HG02763 (cell line): ENCODE measurements at regions not wholly inside any gene's neighbourhood (a gene's known extent, or its start where the extent isn't known, plus 50 kb on each side); places are given as distances from the start of the nearest gene placed in this dataset.
"Not testable (repeated sequence)": the region's sequence is repeated elsewhere in the genome, so short reads cannot be mapped to it uniquely, and the experiment has no call there.

Source experiments
- ATAC-seq: cut with Tn5 transposase; IDR thresholded peaks from one replicate; pipeline ENCODE4 v1.9.1; 2021; ENCODE audit warnings: mild to moderate bottlenecking, moderate library complexity; ENCODE audit not compliant: unreplicated experiment

- ATAC-seq: no peak
These were observed 63.8 kb upstream of the ABHD2 start for GRCh38 chr15:89024418-89024817.

DNA sequence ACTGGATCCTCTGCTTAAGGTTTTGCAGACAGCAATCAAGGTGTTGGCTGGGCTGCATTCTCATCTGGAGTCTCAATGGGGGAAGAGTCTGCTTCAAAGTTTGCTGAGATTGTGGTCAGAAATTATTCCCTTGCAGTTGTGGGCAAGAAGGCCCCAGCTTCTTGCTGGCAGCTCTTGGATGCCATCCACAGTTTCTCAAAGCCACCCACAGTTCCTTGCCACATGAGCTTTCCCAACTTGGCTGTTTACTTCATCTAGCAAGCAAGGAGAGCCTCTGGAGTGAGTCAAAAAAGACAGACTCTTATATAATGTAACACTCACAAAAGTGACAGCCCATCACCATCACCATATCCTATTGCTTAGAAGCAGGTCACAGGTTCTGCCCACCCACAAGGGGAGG, 62.1 kb upstream of the ABHD2 start:
- no peak for ATAC-seq

DNA sequence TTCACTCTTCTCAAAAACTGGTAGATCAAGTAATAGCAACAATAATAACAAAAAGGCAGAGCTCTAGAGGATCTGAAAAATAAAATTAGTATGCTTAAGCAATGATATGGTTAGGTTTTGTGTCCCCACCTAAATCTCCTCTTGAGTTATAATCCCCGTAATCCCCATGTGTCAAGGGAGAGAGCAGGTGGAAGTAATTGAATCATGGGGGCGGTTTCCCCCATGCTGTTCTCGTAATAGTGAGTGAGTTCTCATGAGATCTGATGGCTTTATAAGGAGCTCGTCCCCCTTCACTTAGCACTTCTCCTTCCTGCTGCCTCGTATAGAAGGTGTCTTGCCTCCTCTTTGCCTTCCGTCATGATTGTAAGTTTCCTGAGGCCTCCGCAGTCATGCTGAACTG, 60.2 kb upstream of the ABHD2 start:
- no peak for ATAC-seq

- ATAC-seq: no peak
These were observed 57.9 kb upstream of the ABHD2 start for GRCh38 chr15:89030311-89030710.

DNA sequence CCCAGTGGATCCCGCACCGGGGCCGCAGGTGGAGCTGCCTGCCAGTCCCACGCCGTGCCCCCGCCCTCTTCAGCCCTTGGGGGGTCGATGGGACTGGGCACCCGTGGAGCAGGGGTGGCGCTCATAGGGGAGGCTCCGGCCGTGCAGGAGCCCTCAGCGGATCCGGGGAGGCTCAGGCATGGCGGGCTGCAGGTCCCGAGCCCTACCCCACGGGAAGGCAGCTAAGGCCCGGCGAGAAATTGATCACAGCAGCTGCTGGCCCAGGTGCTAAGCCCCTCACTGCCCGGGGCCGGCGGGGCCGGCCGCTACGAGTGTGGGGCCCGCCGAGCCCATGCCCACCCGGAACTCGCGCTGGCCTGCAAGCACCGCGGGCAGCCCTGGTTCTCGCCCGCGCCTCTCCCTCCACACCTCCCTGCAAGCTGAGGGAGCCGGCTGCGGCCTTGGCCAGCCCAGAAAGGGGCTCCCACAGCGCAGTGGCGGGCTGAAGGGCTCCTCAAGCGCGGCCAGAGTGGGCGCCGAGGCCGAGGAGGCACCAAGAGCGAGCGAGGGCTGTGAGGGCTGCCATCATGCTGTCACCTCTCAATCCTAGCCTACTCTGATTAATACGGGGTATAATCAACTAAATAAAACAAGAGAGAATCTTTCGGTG, 56.5 kb upstream of the ABHD2 start:
- not testable (repeated sequence) for ATAC-seq

- ATAC-seq: no peak
These were observed 54.0 kb upstream of the ABHD2 start for GRCh38 chr15:89034305-89034704.

GRCh38 chr15:89035150-89035549, 53.1 kb upstream of the ABHD2 start:
- ATAC-seq: no peak

DNA sequence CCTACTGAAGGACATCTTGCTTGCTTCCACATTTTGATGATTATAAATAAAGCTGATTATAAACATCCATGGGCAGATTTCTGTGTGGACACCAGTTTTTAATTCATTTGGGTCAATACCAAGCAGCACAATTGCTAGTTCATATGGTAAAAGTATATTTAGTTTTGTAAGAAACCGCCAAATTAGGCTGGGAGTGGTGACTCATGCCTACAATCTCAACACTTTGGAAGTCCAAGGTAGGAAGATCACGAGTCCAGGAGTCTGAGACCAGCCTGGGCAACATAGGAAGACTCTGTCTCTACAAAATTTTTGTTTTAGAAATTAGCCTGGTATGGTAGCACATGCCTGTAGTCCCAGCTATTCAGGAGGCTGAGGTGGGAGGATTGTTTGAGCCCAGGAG, 52.6 kb upstream of the ABHD2 start:
- ATAC-seq: no peak

DNA sequence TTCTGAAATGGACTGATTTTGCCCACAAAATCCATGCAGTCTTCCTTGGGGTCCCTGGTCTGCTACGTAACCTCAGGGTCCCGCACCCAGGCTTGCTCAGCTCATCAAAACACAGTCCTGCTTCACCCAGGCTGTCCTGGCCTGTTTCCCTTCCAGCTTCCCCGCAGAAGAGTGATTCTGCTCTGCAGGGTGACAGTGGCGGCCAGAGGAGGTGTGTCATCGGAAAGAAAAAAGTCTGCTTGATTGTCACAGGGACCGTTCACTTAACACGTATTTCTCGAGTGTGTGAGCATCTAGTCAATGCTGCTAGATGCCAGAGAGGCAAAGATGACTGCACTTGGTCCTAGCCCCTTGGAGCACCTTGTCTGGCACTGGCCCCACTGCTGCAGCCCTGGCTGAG, 50.1 kb upstream of the ABHD2 start:
- no peak for ATAC-seq
